ENCODE measurements at regions not wholly inside any gene's neighbourhood (a gene's known extent, or its start where the extent isn't known, plus 50 kb on each side); places are given as distances from the start of the nearest gene placed in this dataset.

- no peak overlapping the region for H3K4me3 ChIP-seq (ENCODE audit: low read length)
- no peaks in the 10 kb centered on the region for H3K27me3 ChIP-seq (replicated peaks; ENCODE audit: insufficient read depth, low read length)
- H3K36me3 ChIP-seq (replicated peaks; ENCODE audit: insufficient read depth, low read length) = no peaks in the 10 kb centered on the region
- no peaks in the 10 kb centered on the region for H4K20me1 ChIP-seq (ENCODE audit: insufficient read depth, low read length)
- H3K27ac ChIP-seq (ENCODE audit: low read length) = no peak overlapping the region
- H3K79me2 ChIP-seq (ENCODE audit: low read length) = no peaks in the 10 kb centered on the region
- no peak overlapping the region for H3K9ac ChIP-seq (ENCODE audit: low read length)
- H3K4me2 ChIP-seq (ENCODE audit: low read depth, low read length) = no peak overlapping the region
- H3K4me1 ChIP-seq (ENCODE audit: low read length) = no peaks in the 10 kb centered on the region
- no peak overlapping the region for H2AFZ ChIP-seq (ENCODE audit: low read length)
- H3K9me3 ChIP-seq (replicated peaks; ENCODE audit: insufficient read depth, low read length) = no peaks in the 10 kb centered on the region
- TF ChIP-seq EZH2phosphoT487 (IDR thresholded peaks at IDR 0.05; ENCODE audit: low read length) (no peak), CTCF (IDR thresholded peaks at IDR 0.05; ENCODE audit: low read length) (no peak), EZH2 (optimal IDR thresholded peaks at IDR 0.05; ENCODE audit: low read depth, low read length) (no peak)
- H3F3A ChIP-seq (ENCODE audit: insufficient read depth, low read length) = no peaks in the 10 kb centered on the region
- DNase-seq = no peak
- no peaks in the 10 kb centered on the region for H3K9me2 ChIP-seq (replicated peaks; ENCODE audit: insufficient read depth, low read length)
These were observed 170.0 kb downstream of the NR2F2 start for GRCh38 chr15:96500508-96500907.

- Histone ChIP-seq H3K27ac (ENCODE audit: low read length) (no peak overlapping the region), H2AFZ (ENCODE audit: low read length) (no peak overlapping the region), H3K9ac (ENCODE audit: low read length) (no peak overlapping the region), H3K27me3 (replicated peaks; ENCODE audit: insufficient read depth, low read length) (no peaks in the 10 kb centered on the region), H3K4me3 (ENCODE audit: low read length) (no peak overlapping the region), H3K4me1 (ENCODE audit: low read length) (no peaks in the 10 kb centered on the region), H3K9me3 (replicated peaks; ENCODE audit: insufficient read depth, low read length) (no peaks in the 10 kb centered on the region), H4K20me1 (ENCODE audit: insufficient read depth, low read length) (no peaks in the 10 kb centered on the region), H3K36me3 (replicated peaks; ENCODE audit: insufficient read depth, low read length) (no peaks in the 10 kb centered on the region), H3K79me2 (ENCODE audit: low read length) (no peaks in the 10 kb centered on the region), H3K9me2 (replicated peaks; ENCODE audit: insufficient read depth, low read length) (no peaks in the 10 kb centered on the region), H3F3A (ENCODE audit: insufficient read depth, low read length) (no peaks in the 10 kb centered on the region), H3K4me2 (ENCODE audit: low read depth, low read length) (no peak overlapping the region)
- DNase-seq = no peak
- TF ChIP-seq EZH2 (optimal IDR thresholded peaks at IDR 0.05; ENCODE audit: low read depth, low read length) (no peak), EZH2phosphoT487 (IDR thresholded peaks at IDR 0.05; ENCODE audit: low read length) (no peak), CTCF (IDR thresholded peaks at IDR 0.05; ENCODE audit: low read length) (no peak)
These were observed 170.9 kb downstream of the NR2F2 start for GRCh38 chr15:96501362-96501761.

GRCh38 chr15:96502196-96502595, 171.7 kb downstream of the NR2F2 start:
- TF ChIP-seq EZH2phosphoT487 (IDR thresholded peaks at IDR 0.05; ENCODE audit: low read length) (no peak), EZH2 (optimal IDR thresholded peaks at IDR 0.05; ENCODE audit: low read depth, low read length) (no peak), CTCF (IDR thresholded peaks at IDR 0.05; ENCODE audit: low read length) (no peak)
- no peak overlapping the region for H3K9ac ChIP-seq (ENCODE audit: low read length)
- DNase-seq = no peak
- no peaks in the 10 kb centered on the region for H3K4me1 ChIP-seq (ENCODE audit: low read length)
- no peak overlapping the region for H3K27ac ChIP-seq (ENCODE audit: low read length)
- no peaks in the 10 kb centered on the region for H3K27me3 ChIP-seq (replicated peaks; ENCODE audit: insufficient read depth, low read length)
- no peaks in the 10 kb centered on the region for H3K9me2 ChIP-seq (replicated peaks; ENCODE audit: insufficient read depth, low read length)
- H3K4me3 ChIP-seq (ENCODE audit: low read length) = no peak overlapping the region
- no peaks in the 10 kb centered on the region for H4K20me1 ChIP-seq (ENCODE audit: insufficient read depth, low read length)
- H3K9me3 ChIP-seq (replicated peaks; ENCODE audit: insufficient read depth, low read length) = no peaks in the 10 kb centered on the region
- H3K4me2 ChIP-seq (ENCODE audit: low read depth, low read length) = no peak overlapping the region
- H2AFZ ChIP-seq (ENCODE audit: low read length) = no peak overlapping the region
- H3F3A ChIP-seq (ENCODE audit: insufficient read depth, low read length) = no peaks in the 10 kb centered on the region
- no peaks in the 10 kb centered on the region for H3K36me3 ChIP-seq (replicated peaks; ENCODE audit: insufficient read depth, low read length)
- H3K79me2 ChIP-seq (ENCODE audit: low read length) = no peaks in the 10 kb centered on the region

Data from MM.1S (cell line).